Kidney (tissue), 13 donors: ENCODE measurements at regions not wholly inside any gene's neighbourhood (a gene's known extent, or its start where the extent isn't known, plus 50 kb on each side); places are given as distances from the start of the nearest gene placed in this dataset.

Source experiments
- DNase-seq, 5 donors: peaks; one replicate each; pipeline ENCODE4 v3.0.0-alpha.2; 2013 to 2020
- FAIRE-seq: peaks from 2 replicates; lab custom pipeline; 2012; peaks lifted over from hg19 to GRCh38; lab: Jason Lieb, UNC
- H3K27ac ChIP-seq, 2 donors: one replicate each; pipeline ENCODE4 v1.7.0; 2013; ENCODE audit warnings: low read depth in 2 of 2, low read length in 2 of 2, inconsistent platforms in 1 of 2
- H3K27me3 ChIP-seq: one replicate; pipeline ENCODE4 v1.7.1; 2013; ENCODE audit warnings: low read length, inconsistent platforms; ENCODE audit not compliant: control insufficient read depth, insufficient read depth
- H3K36me3 ChIP-seq, 3 donors: one replicate each; pipeline versions ENCODE4 v1.7.0 to v1.7.1; 2013; ENCODE audit warnings: low read length in 3 of 3, control low read depth in 1 of 3, inconsistent platforms in 1 of 3; ENCODE audit not compliant: insufficient read depth in 3 of 3, control insufficient read depth in 2 of 3
- H3K4me1 ChIP-seq, 3 donors: one replicate each; pipeline versions ENCODE4 v1.7.0 to v1.7.1; 2013; ENCODE audit warnings: low read length in 3 of 3, inconsistent platforms in 1 of 3, low read depth in 1 of 3; ENCODE audit not compliant: control insufficient read depth in 2 of 3, insufficient read depth in 2 of 3
- H3K4me3 ChIP-seq, 3 donors: one replicate each; pipeline versions ENCODE4 v1.7.0 to v1.8.1; 2013; ENCODE audit warnings: low read length in 3 of 3, control low read depth in 1 of 3, inconsistent platforms in 1 of 3
- H3K9ac ChIP-seq, 3 donors: one replicate each; pipeline versions ENCODE4 v1.7.0 to v1.7.1; 2013; ENCODE audit warnings: low read length in 3 of 3, control low read depth in 1 of 3, inconsistent platforms in 1 of 3
- H3K9me3 ChIP-seq, 3 donors: one replicate each; pipeline versions ENCODE4 v1.7.0 to v1.7.1; 2013; ENCODE audit warnings: low read length in 3 of 3, control low read depth in 1 of 3, inconsistent platforms in 1 of 3; ENCODE audit not compliant: control insufficient read depth in 2 of 3, insufficient read depth in 1 of 3
- intact Hi-C: fragments of 100-400 bp; cut with DNase I; formaldehyde crosslinking; loops from one replicate; pipeline ENCODE4 v1.11.1; 2022
- TF ChIP-seq, protein P1 (sequence below): IDR thresholded peaks from 3 replicates; pipeline ENCODE4 v1.5.1; 2012; ENCODE audit warnings: mild to moderate bottlenecking, moderate library complexity, borderline replicate concordance; ENCODE audit not compliant: insufficient read depth; ENCODE audit errors: extremely low read depth
- donor health status: control.
- donor health status: control.
- donor health status: control.
- donor health status: control.
- donor health status: control.
- donor health status: DM: yes; HTN: yes; CAD: no.
- donor health status: Normal renal cell carcinoma (clear cell type).

DNA sequence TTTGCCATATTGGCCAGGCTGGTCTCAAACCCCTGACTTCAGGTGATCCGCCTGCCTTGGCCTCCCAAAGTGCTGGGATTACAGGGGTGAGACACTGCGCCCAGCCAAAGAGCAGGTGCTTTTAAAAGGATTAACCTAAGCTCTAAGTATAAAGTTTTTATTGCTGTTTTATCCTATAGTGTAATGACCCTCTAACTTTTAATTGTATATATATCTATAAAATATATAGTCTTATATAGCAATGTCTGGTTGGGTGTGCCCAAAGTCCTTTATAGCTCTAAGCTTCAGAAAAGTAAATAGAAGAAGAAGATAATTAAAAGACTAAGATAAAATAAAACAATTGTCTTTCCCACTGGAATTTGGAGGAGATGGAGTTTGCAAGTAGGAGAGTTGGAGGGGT is 73.8 kb upstream of the ATP5PO start:
- TF ChIP-seq, protein P1, sequence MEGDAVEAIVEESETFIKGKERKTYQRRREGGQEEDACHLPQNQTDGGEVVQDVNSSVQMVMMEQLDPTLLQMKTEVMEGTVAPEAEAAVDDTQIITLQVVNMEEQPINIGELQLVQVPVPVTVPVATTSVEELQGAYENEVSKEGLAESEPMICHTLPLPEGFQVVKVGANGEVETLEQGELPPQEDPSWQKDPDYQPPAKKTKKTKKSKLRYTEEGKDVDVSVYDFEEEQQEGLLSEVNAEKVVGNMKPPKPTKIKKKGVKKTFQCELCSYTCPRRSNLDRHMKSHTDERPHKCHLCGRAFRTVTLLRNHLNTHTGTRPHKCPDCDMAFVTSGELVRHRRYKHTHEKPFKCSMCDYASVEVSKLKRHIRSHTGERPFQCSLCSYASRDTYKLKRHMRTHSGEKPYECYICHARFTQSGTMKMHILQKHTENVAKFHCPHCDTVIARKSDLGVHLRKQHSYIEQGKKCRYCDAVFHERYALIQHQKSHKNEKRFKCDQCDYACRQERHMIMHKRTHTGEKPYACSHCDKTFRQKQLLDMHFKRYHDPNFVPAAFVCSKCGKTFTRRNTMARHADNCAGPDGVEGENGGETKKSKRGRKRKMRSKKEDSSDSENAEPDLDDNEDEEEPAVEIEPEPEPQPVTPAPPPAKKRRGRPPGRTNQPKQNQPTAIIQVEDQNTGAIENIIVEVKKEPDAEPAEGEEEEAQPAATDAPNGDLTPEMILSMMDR, result no peak
- Histone ChIP-seq H3K27ac (no peak overlapping the region), H3K9me3 (no peaks in the 10 kb centered on the region), H3K27me3 (no peaks in the 10 kb centered on the region), H3K4me1 (peaks cover 0 to 12% (median 4%) of the 10 kb centered on the region in 3 donors), H3K36me3 (no peaks in the 10 kb centered on the region), H3K9ac (no peak overlapping the region), H3K4me3 (no peak overlapping the region)
- DNase-seq (no peak), FAIRE-seq (no peak)
- intact Hi-C loops, result no loop called here

DNA sequence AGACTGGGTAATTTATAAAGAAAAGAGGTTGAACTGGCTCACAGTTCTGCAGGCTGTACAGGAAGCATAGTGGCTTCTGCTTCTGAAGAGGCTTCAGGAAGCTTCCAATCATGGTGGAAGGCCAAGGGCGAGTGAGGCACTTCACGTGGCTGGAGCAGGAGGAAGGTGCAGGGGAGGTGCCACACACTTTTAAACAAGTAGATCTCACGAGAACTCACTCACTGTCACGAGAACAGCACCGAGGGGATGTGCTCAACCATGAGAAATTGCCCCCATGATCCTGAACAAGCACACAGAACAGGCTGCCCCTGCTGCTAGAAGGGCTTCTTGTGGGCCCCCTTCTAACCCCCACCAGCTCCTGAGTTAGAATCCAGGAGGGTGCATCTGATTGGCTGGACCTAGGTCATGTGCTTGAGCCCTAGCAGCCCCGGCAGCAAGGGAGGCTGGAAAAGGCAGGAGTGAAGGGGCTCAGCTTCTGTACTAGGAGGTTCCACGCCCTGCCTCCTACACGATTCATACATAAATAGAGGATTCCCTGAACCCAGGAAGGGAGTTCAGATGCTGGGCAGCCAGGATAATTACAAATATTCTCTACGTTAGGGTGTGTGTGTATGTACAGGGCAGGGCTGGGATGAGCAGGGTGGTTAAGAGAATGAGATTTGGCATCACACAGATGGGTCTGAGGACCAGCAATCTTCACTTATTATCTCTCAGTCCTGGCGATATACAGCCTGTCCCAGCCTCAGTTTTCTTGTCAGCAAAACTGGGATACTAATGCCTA is 72.8 kb upstream of the ATP5PO start:
- intact Hi-C loops, result no loop called here

DNA sequence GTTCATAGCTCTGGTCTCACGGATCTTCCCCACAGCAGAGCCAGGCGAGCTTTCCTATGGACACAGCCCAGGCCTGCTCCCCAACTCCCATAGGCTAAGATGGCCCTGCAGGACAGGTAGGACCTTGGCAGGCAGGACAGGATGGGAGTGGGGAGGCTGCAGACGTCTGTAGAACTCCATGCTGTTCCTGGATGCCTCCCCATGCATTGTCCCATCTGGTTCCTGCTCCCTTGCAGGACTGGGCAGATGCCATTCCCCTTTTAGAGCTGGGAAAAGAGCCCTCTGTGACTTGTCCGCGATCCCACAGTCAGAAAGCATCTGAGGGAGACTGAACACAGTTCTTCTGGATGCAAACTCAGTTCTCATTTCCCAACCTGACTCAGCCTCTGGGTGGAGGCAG is 71.9 kb upstream of the ATP5PO start:
- Histone ChIP-seq H3K9ac (no peak overlapping the region), H3K27ac (no peak overlapping the region), H3K4me1 (peaks cover 0 to 12% (median 4%) of the 10 kb centered on the region in 3 donors), H3K9me3 (no peaks in the 10 kb centered on the region), H3K27me3 (no peaks in the 10 kb centered on the region), H3K36me3 (no peaks in the 10 kb centered on the region), H3K4me3 (no peak overlapping the region)
- no peak for FAIRE-seq
- TF ChIP-seq, protein P1, result no peak
- intact Hi-C loops, result no loop called here
- DNase-seq, result no peak

More for the DNA sequence above, 72.8 kb upstream of the ATP5PO start:
- Histone ChIP-seq H3K27ac (no peak overlapping the region), H3K4me1 (peaks cover 0 to 12% (median 4%) of the 10 kb centered on the region in 3 donors), H3K9ac (no peak overlapping the region), H3K36me3 (no peaks in the 10 kb centered on the region), H3K27me3 (no peaks in the 10 kb centered on the region), H3K4me3 (no peak overlapping the region), H3K9me3 (no peaks in the 10 kb centered on the region)
- DNase-seq (no peak), FAIRE-seq (no peak)
- TF ChIP-seq, protein P1, result no peak
